LNCAP (cell line): ENCODE measurements at regions not wholly inside any gene's neighbourhood (a gene's known extent, or its start where the extent isn't known, plus 50 kb on each side); places are given as distances from the start of the nearest gene placed in this dataset.

Source experiments
- TF ChIP-seq, protein P1 (sequence below): fragments of 450-650 bp; IDR thresholded peaks from 2 replicates; pipeline ENCODE4 v1.5.1; 2017; ENCODE audit warnings: mild to moderate bottlenecking

DNA sequence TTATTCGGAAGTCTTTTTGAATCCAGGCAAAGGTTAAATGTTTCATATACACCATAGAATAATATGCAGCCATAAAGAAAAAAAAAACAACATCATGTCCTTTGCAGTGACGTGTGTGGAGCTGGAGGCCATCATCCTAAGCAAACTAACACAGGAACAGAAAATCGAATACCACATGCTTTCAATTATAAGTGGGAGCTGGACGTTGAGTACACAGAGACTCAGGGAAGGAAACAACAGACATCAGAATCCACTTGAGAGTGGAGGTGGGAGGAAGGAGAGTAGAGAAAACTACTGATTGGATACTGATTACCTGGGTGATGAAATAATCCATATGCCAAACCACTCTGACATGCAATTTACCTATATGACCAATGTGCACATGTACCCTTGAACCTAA lies 293.4 kb downstream of the KLF6 start:
- TF ChIP-seq, protein P1, sequence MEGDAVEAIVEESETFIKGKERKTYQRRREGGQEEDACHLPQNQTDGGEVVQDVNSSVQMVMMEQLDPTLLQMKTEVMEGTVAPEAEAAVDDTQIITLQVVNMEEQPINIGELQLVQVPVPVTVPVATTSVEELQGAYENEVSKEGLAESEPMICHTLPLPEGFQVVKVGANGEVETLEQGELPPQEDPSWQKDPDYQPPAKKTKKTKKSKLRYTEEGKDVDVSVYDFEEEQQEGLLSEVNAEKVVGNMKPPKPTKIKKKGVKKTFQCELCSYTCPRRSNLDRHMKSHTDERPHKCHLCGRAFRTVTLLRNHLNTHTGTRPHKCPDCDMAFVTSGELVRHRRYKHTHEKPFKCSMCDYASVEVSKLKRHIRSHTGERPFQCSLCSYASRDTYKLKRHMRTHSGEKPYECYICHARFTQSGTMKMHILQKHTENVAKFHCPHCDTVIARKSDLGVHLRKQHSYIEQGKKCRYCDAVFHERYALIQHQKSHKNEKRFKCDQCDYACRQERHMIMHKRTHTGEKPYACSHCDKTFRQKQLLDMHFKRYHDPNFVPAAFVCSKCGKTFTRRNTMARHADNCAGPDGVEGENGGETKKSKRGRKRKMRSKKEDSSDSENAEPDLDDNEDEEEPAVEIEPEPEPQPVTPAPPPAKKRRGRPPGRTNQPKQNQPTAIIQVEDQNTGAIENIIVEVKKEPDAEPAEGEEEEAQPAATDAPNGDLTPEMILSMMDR: no peak

DNA sequence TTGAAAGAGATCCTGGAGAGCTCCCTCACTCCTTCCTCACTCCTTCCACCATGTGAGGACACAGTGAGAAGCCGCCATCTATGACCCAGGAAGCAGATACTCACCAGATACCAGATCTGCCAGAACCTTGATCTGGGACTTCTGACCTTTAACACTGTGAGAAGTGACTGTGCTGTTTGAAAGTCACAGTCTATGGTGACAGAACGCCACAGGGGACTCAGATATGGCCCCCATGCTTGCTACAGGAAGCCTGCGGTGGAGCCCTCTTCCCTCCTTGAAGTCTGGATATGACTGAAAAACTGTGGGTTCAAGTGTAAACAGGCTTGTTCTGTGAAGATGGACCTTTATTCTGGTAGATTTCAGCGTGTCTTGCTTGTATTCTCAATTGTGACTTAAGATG lies 297.8 kb downstream of the KLF6 start:
- TF ChIP-seq, protein P1: no peak

DNA sequence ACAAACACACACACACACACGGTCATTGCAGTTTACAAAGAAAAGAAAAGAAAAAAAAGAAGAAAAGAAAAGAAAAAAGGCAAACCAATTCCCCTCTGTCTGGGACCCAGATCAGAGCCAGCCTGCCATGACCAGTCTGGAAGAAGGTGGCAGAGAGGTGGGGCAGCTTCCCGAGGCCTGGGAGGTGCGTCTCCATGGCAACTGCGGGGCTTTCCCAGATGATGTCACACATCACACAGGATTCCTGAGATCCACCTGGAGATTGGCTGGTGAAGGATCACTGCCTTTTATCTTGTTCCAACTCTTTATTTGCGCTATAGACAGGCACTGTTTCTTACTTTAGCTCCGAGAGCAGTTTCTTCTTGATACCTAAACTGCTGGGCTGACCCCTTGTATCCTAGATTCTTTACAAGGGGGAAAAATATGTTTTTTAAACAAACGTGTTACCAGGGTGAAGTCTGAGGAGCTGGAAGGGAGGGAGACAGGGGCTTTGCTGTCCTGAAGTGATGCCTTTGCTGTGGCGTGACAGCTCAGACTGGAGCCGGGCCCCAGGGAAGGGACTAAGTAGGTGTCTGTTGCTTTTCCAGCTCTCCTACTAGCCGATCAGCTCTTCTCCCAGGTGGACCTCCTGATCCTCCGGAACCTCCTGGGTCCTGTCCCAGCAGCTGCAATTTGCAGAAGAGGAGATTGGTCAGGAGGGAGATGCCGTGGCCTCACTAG lies 298.5 kb downstream of the KLF6 start:
- TF ChIP-seq, protein P1: no peak

DNA sequence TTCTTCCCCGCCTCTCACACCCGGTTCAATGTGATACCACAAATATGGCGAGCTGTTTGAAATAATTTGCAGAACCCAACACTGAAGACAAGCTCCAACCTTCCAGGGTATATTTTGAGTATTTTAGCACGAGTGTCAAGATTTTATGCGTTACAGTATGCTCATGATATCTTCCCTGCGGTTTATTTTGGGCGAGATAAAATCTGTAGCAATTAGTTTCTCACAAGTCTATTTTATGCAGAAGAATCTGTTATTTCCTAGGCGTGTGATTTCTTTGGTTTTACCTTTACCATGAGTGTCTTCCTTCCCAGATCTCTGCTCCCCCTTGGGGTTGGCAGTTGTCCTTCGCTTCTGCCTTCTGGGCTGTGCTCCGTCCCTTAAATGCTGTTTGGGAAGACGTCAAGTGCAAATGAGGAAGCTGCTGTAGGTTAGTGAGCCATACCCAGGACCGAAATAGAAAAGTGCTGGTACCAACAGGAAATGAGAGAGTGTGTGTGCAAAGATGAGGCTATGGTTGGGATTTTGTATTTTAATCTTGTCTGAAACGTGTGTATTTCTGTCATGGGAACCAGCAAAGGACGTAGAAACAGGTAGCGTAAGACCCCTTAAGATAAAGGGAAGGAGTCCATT lies 299.8 kb downstream of the KLF6 start:
- TF ChIP-seq, protein P1: no peak

DNA sequence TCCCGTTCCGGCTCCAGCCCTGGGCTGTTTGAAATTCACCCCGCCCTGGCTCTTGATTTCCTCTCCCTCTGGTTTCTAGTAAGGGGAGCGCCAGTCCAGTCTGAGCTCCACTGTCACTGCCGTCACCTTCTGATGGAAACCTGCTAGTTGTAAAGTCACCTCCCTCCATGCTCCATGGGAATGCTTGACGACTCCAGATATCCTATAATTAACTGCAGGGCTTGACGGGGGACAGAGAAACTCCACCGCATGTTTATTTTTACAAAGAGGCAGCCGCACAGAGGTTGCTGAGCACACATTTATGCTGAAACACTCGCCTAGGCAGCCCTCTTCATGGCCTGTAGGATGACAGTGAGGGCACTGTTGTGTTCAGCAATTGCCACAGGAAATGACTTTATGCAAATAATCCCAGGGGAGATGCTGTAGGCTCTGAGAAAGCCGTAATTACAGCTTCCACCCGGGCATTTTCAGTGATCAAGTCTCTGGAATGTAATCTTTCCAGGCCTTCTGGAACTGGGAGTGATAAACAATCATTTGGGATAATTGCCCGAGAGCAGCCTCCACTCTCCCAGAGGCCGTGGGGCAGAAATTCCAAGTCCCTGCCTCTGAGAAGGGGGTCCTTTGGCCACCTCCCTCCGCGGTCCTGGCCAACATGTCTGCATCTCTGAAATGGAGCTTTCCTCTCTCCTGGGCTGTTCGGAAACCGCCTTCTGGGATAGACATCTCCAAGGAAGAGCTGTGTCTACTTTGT lies 300.5 kb downstream of the KLF6 start:
- TF ChIP-seq, protein P1: no peak

DNA sequence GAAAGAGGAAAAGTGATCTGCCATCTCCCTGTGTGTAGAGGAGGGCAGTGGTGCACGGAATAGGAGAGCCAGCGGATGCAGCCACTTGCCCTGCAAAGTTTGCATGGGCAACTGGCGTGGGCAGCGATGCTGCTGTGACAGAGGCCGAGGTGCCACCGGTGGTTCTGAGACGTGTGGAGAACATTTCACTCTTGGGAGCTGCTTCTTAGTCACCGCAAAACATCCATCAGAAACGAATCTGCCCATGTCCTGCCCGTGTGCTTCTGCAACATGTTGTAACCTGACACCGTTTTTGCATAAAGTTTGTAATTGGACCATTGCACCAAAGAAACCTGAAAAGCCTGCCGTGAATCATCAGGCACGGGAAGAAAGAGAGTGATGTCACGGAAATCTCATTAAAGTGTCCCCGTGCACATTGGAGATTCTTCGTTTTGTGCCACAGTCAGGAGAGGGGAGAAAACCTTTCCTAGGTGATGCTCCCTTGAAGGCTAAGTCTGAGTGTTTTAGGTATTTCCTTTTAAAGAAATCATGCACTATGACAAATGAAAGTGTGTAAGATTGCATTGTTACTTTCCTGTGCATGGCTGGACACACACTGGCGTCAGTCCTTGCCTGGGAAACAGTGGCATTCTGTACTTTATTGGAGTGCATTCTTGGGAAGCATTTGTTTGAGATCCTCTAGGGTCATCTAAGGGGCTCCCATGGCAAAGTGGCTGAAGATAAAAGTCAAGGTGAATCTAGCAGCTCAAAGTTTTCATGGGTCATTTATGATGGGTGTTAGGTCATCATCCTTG lies 302.6 kb downstream of the KLF6 start:
- TF ChIP-seq, protein P1: no peak

DNA sequence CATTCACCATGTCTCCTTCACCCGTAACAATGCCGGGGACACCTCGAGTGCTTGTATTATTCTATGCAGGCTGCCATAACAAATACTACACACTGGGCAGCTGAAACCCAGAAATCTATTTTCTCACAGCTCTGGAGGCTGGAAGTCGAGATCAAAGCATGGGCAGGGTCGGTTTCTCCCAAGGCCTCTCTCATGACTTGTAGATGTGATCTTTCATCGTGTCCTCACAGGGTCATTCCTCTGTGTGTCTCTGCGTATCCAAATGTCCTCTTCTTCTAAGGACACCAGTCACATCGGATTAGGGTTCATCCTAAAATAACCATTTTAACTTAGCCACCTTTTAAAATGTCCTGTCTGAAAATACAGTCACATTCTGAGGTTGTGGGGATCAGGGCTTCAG lies 303.5 kb downstream of the KLF6 start:
- TF ChIP-seq, protein P1: no peak
